HK-2 (cell line): ENCODE measurements at regions not wholly inside any gene's neighbourhood (a gene's known extent, or its start where the extent isn't known, plus 50 kb on each side); places are given as distances from the start of the nearest gene placed in this dataset.
"Not testable (repeated sequence)": the region's sequence is repeated elsewhere in the genome, so short reads cannot be mapped to it uniquely, and the experiment has no call there.

Experiments
- DNase-seq: peaks from one replicate; pipeline ENCODE4 v3.0.0-alpha.2; 2018; ENCODE audit not compliant: unreplicated experiment

DNA sequence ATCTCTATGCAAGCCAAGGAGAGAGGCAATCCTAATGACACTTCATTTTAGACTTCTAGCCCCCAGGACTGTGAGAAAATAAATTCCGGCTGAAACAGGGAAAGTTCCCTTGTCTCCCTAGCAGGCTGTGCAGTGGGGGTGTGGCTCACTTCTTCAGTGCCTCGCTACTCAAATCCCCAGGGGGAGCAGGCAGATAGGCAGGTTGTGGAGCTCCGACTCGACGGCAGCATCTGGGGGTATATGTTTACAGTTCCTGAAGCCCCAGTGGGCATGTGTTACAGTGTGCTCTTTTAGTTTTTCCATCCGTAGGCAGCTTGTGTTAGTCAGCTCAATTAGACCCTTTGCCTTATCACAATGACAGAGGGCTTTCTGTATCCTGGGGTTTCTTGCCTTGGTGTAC, 836.5 kb downstream of the PDCD6IP start:
- no peak for DNase-seq

DNA sequence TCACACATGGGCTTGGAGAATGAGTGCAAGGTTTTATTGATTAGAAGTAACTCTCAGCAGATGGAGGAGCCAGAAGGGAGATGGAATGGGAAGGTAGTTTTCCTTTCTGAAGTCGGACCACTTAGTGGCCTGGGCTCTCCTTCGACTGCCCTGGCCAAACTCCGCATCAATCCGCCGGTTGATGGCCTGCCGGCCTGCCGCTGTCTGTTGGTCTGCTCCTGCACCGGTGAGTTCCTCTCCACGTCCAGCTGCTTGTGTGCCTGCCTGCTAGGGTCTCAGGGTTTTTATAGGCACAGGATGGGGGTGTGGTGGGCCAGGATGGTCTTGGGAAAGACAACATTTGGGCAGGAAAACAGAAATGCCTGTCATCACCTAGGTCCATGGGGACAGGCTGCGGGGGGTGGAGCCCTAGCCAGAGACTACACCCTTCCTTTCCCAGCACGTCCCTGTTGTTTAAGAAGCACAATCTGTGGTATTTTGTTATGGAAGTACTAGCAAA, 837.0 kb downstream of the PDCD6IP start:
- DNase-seq: no peak

DNA sequence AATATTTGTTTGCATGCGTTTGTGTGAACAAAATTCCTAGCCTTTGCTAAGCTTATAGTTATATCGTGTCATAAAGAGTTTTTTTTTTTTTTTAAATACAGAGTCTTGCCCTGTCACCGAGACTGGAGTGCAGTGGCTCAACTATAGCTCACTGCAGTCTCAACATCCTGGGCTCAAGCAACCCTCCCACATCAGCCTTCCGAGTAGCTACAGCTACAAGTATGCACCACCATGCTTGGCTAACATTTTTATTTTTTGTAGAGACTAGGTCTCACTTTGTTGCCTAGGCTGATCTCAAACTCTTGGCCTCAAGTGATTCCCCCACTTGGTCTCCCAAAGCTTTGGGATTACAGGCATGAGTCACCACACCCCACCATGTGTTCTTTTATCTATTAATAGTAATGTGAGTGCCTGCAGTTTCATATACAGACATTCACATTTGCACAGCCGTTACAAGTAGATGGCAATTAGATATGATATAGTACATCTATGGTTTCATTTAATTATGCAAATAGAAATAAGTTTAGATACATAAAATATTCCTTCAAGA, 848.6 kb downstream of the PDCD6IP start:
- DNase-seq: no peak

DNA sequence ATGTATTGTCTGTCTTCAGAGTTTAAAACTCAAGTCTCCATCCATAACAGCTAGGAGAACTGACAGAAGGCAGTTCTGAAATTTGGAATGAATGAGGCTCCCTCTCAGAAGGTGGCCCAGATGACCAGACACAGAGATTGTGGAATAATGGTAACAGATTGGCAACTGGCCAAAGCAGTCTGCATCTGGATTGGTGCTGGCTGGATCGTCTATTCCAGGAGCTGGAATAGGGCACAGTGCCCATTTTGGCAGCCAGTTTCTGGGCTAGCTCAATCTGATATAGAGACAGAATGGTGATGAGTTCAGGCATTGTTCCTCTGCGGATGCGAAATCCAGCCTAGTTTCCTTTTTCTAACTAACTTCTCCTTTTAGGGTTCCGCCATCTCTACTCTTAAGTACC, 851.7 kb downstream of the PDCD6IP start:
- no peak for DNase-seq

GRCh38 chr3:34668915-34669314, 870.5 kb downstream of the PDCD6IP start:
- no peak for DNase-seq

DNA sequence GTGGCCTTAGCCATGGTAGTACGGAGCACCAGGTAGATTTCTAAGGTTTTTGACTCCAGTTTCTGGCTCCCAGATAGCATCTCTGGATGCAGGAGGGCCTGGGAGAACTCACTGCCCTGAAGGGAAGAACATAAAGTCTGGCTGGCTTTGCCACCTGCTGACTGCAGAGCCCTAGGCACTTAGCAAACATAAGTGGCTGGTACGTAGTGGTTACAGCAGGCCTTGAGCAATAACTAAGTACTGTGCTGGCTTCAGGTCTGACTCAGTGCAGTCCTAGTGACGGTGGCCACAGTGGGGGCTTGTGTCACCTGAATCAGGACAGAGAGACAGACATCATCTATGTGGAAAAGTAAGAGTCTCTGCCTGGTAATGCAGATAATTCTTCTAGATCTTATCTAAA, 871.1 kb downstream of the PDCD6IP start:
- no peak for DNase-seq

DNA sequence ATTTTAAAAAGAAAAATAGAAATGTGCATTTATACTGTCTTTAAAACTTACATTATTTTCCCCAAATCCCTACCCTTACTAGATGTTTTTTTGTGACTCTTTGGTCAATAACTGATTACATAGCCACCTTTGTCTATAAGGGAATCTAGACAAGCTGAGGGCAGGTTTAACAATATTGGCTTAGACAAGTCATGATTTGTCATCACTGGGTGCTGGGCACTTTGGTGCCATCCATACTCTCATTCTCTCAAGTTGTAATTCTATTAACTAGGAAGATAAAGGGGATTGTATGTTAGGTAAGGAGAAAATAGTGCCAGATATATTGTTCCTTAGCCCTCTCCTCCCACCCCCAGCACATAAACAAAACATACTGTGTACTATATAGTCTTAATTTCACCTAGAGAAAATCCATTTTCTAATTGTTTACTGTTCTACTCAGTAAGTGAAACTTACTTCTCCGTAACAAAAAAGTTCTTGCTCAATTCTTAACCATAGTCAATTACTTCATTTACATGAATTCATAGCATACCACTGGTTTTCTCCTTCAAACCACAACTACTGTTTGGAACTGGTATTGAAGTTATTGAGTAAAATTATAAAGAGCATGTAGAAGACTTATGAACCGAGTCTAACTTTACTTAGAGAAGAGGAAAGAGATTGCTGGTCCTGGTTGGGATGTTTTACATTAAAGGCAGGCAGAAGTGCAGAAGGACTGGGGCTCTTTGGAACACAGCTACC, 877.1 kb downstream of the PDCD6IP start:
- DNase-seq: no peak

DNA sequence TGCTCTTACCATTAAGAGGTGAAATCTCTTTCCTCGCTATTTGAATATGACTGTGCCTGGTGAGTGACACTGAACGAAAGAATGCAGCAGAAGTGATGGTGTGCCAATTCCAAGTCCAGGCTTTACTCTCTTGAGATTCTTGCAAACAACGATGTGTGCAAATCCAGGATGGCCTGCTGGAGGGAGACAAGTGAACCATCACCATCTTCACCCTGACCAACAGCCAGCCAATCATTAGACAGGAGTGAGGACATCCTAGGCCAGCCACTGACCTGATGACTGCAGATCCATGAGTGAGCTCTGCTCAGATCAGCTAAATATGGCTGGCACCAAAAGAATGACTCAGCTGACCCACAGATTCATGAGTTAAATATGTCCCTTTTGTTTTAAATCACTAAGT, 878.0 kb downstream of the PDCD6IP start:
- peak; percentile 25 for DNase-seq

DNA sequence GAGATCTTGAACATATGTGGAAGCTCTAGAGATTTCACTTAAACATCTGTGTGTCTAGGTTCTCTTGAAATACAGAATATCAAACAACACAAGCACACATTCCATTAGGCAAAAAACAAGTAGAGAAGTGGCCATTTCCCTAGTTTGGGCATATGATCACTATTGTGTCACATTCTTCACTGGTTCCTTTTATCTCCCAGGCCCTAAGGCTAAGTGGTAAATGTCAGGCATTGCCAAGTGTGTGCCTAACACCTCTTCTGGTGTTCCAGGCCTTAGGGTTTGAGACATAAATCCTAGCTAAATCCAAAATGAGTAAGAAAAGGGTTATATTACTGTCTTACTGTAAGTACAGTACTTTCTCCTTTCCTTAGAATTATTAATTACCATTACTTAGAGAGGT, 880.1 kb downstream of the PDCD6IP start:
- no peak for DNase-seq

GRCh38 chr3:34679055-34679454, 880.6 kb downstream of the PDCD6IP start:
- DNase-seq: not testable (repeated sequence)

GRCh38 chr3:34683851-34684250, 885.4 kb downstream of the PDCD6IP start:
- DNase-seq: peak; percentile 33

- DNase-seq: no peak
Measured at GRCh38 chr3:34686541-34686940, 888.1 kb downstream of the PDCD6IP start.

DNA sequence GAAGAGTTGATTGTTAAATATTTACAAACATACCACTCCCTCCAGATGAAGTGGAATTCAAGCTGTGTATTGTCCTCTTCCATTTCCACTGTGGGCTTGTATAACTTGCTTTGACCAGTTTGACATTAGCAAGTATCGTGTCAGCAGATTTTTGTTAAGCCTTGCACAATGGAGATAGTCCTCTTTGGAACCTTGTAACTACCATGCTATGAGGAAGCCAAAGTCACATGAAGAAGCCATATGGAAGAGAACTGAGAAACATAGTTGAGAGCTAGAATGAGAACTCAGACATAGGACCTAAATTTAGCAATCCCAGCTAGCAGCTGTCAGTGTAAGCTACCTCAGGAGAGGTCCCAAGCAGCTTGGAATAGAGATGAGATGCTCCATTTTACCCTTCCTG, 889.2 kb downstream of the PDCD6IP start:
- DNase-seq: no peak

DNA sequence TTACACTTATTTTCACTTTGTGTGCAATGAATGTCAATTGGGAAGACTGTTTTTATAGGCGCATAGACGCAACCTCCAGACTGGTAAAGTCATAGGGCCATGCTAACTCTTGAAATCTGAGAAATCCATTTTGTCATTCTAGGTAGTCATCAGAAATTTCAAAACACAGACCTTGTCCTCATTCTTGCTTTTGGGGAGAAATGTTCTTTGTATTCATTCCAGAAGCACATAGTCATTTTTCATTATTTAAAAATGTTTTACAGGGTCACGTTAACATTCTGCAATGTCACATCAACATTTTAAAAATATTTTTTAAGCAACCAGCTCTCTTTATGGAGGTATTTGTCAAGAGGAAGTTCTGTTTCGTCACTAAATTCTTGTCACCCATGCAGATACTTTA, 898.4 kb downstream of the PDCD6IP start:
- DNase-seq: no peak

DNA sequence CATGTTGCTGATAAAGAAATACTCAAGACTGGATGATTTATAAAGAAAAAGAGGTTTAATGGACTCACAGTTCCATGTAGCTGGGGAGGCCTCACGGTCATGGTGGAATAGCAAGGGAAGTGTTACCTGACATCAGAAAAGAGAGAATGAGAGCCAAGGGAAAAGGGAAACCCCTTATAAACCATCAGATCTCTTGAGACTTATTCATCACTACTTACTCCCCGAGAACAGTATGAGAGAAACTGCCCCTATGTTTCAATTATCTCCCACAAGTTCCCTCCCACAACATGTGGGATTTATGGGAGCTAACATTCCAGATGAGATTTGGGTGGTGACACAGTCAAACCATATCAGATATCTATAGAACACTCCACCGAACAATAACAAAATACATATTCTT, 904.6 kb downstream of the PDCD6IP start:
- DNase-seq: no peak

DNA sequence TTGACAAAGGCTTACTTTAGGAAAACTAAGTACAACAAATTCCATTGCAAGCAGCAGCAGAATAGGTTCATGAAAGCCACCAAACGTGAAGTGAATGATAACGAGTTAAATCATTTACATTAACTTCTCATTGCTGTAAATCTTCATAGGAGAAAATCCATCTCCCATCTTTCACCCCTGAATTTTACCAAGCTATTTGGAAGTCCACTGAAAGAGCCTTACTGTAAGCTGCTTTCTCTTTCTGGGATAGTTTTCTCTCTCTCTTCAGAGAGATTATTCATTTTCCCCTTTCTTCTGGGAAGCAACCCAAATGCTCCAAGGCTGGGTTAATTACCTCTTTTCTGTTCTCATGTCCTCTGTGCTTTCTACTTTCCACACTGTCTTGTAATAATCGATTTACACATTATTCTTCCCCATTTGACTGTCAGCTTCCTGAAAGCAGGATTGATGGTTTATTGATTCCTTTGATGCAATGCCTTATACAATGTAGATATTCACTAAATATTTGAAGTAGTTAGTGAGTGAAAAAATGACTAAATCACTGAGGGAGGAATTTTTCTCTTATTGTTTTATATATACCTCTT, 914.3 kb upstream of the ARPP21 start:
- no peak for DNase-seq

DNA sequence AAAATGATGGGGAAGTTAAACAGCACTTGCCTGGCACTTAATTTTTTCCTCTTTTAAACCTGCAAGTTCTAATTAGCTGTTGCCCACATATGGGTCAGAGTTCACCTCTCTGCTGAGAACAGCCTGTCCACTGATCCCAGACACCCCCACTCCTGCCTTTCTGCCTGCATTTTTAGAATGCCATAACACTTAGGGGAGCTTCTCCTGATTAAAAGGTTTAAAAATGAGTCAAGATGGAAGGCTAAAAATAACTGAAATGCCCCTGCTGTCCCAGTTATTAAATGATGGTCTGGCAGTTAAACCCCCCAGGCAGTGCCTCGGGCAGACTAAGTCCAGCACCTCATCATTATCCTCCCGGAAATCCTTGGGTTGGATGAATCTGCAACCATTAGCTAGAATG, 913.6 kb upstream of the ARPP21 start:
- DNase-seq: no peak

DNA sequence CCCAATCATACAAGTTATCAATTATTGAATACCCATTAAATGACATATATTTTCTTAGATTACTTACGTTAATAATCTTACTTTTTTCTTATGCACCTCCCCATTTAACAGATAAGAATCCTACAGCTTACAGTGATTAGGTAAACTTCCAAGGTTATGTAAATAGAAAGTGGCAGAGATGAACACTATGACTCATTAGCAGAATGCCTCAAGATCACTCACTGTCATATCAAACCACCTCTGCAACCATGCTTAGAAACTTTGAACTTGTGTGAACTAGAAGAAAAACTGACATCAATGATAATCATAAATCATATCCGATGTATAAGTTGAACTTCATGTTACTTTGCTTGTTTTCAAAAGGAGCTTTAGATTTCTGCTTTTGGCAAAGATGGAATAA, 911.6 kb upstream of the ARPP21 start:
- DNase-seq: no peak

- no peak for DNase-seq
Measured at GRCh38 chr3:34742151-34742550, 897.2 kb upstream of the ARPP21 start.

DNA sequence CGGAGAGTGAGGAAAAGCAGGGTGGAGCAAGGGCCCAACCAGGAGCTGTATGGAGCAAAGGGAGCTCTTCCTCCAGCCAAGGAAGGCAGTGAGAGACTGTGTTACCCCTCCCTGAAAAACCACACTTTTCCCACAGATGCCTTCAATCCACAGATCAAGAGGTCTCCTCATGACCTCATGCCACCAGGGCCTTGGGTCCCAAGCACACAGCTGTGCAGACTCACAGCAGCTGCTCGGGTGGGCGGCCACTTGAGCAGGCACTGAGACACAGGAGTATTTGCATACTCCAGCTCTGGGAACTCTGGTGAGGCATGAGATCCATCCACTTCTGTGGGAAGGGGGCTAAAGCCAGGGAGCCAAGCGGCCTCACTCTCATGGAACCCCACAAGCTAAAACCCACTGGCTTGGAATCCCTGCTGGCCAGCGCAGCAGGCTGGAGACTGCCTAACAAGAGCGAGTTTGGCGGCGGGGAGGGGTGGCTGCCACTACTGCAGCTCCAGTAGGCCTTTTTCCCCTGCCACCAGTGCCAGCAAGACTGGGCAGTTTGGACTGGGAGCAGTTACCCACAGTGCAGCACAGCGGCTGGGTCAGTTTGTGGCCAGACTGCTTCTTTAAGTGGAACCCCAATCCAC, 880.6 kb upstream of the ARPP21 start:
- DNase-seq: no peak

- DNase-seq: no peak
Measured at GRCh38 chr3:34777386-34777785, 861.9 kb upstream of the ARPP21 start.

DNA sequence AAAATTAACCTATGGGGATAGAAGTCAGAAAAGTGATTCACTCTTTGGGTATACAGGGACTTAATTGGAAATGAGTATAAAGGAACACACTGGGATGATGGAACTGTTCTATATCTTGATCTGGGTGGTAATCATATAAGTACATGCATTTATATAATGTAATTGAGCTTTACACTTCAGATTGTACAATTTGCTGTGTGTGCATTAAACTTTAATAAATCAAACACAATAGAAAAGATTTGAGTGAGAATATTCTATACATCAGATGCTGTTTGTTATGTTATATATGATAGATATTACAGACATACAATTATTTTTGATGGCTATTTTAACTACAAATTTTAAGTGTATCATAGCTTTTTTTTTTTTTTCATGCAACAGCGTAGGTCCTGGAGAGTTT, 860.2 kb upstream of the ARPP21 start:
- no peak for DNase-seq

DNA sequence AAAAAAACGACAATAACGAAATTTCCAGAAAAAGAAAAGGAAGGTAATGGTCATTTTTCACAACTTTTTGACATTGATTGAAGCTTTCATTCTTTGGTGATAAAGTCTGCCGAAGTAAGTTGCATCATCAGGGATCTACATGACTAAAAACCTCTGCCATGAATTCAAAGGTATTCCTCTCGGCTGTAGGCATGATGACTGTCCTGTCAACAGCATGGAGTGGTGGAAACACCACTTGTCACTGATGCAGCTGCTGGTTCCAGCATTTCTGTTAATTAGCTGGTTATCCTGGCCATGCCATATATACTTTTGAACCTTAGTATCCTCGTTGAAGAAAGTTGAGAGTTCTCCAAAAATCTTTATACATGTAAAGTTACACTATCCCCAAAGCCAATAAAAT, 859.0 kb upstream of the ARPP21 start:
- DNase-seq: no peak
